IMR-90 (cell line): ENCODE measurements at regions not wholly inside any gene's neighbourhood (a gene's known extent, or its start where the extent isn't known, plus 50 kb on each side); places are given as distances from the start of the nearest gene placed in this dataset.

Experiments
- ATAC-seq: fragments of 200-7000 bp; cut with Tn5 transposase; 2 replicates; pipeline ENCODE4 v1.9.1; 2020; ENCODE audit warnings: low read depth, mild to moderate bottlenecking, moderate library complexity
- BruUV-seq: library from RNA; stranded (reverse); fragments of 400-500 nt; replicated peaks from 2 replicates; lab custom pipeline; 2021; lab: Mats Ljungman, UMichigan
- CTCF ChIA-PET: fragments of 300-600 bp; formaldehyde crosslinking; extraction: SDS; loops from one replicate; lab custom pipeline; 2021; ENCODE audit warnings: antibody characterized with exemption; lab: Yijun Ruan, JAX
- POLR2A ChIA-PET: fragments of 300-600 bp; sonication (Branson Sonifier 250); formaldehyde crosslinking; loops from one replicate; lab custom pipeline; 2022; ENCODE audit warnings: antibody characterized with exemption; ENCODE audit not compliant: unreplicated experiment; lab: Charles Lee
- DNase-seq: peaks from one replicate; pipeline ENCODE4 v3.0.0; 2013
- H2AFZ ChIP-seq: replicated peaks from 2 replicates; pipeline ENCODE3; 2013; ENCODE audit warnings: low read length, mild to moderate bottlenecking; ENCODE audit not compliant: poor library complexity
- H2AK5ac ChIP-seq: 2 replicates; pipeline ENCODE4 v1.6.1; 2013; ENCODE audit warnings: low read depth, low read length, inconsistent platforms
- H2AK9ac ChIP-seq: replicated peaks from 2 replicates; pipeline ENCODE3; 2013; ENCODE audit warnings: mild to moderate bottlenecking, low read depth, low read length, moderate library complexity; ENCODE audit not compliant: poor library complexity
- H2BK120ac ChIP-seq: 2 replicates; pipeline ENCODE4 v1.6.1; 2013; ENCODE audit warnings: low read depth, low read length, inconsistent platforms
- H2BK15ac ChIP-seq: 3 replicates; pipeline ENCODE4 v1.6.1; 2013; ENCODE audit warnings: low read depth, low read length, inconsistent platforms
- H2BK20ac ChIP-seq: 2 replicates; pipeline ENCODE4 v1.6.1; 2013; ENCODE audit warnings: low read depth, mild to moderate bottlenecking, inconsistent platforms, low read length, moderate library complexity
- H2BK5ac ChIP-seq: 2 replicates; pipeline ENCODE4 v1.6.1; 2013; ENCODE audit warnings: mild to moderate bottlenecking, low read depth, low read length, inconsistent platforms; ENCODE audit not compliant: poor library complexity, severe bottlenecking
- H3K14ac ChIP-seq: replicated peaks from 2 replicates; pipeline ENCODE4 v1.6.1; 2013; ENCODE audit warnings: low read depth, low read length, inconsistent platforms
- H3K18ac ChIP-seq: 2 replicates; pipeline ENCODE4 v1.6.1; 2013; ENCODE audit warnings: low read depth, low read length, control low read depth
- H3K23ac ChIP-seq: 2 replicates; pipeline ENCODE4 v1.6.1; 2013; ENCODE audit warnings: low read depth, low read length, inconsistent platforms
- H3K27ac ChIP-seq: 2 replicates; pipeline ENCODE4 v1.5.1; 2013; ENCODE audit warnings: mild to moderate bottlenecking, control low read depth, low read length; ENCODE audit not compliant: insufficient read depth
- H3K27me3 ChIP-seq: 2 replicates; pipeline ENCODE4 v1.6.1; 2013; ENCODE audit warnings: low read length; ENCODE audit not compliant: control insufficient read depth, insufficient read depth
- H3K36me3 ChIP-seq: 2 replicates; pipeline ENCODE4 v1.6.1; 2013; ENCODE audit warnings: low read length, mixed read lengths; ENCODE audit not compliant: control insufficient read depth, insufficient read depth
- H3K4ac ChIP-seq: 2 replicates; pipeline ENCODE4 v1.6.1; 2013; ENCODE audit warnings: low read depth, low read length, inconsistent platforms
- H3K4me1 ChIP-seq: 2 replicates; pipeline ENCODE4 v1.6.1; 2013; ENCODE audit warnings: low read length, mixed read lengths; ENCODE audit not compliant: control insufficient read depth, insufficient read depth
- H3K4me2 ChIP-seq: 2 replicates; pipeline ENCODE4 v1.6.1; 2013; ENCODE audit warnings: low read depth, mild to moderate bottlenecking, control low read depth, low read length, moderate library complexity
- H3K4me3 ChIP-seq: 2 replicates; pipeline ENCODE4 v1.5.1; 2013; ENCODE audit warnings: low read depth, mild to moderate bottlenecking, control low read depth, low read length, moderate library complexity; ENCODE audit not compliant: insufficient read depth
- H3K56ac ChIP-seq: 2 replicates; pipeline ENCODE4 v1.6.1; 2013; ENCODE audit warnings: low read length, inconsistent platforms; ENCODE audit not compliant: insufficient read depth; ENCODE audit errors: extremely low read depth
- H3K79me1 ChIP-seq, 2 experiments: 2 replicates each; pipeline ENCODE4 v1.6.1; 2013; ENCODE audit warnings: low read length in 2 of 2, inconsistent platforms in 1 of 2, low read depth in 1 of 2
- H3K9ac ChIP-seq: 2 replicates; pipeline ENCODE4 v1.6.1; 2013; ENCODE audit warnings: low read depth, low read length, control low read depth
- H3K9me1 ChIP-seq: 2 replicates; pipeline ENCODE4 v1.6.1; 2013; ENCODE audit warnings: low read length, inconsistent platforms; ENCODE audit not compliant: insufficient read depth
- H3K9me3 ChIP-seq: 2 replicates; pipeline ENCODE4 v1.6.1; 2013; ENCODE audit warnings: low read length; ENCODE audit not compliant: control insufficient read depth, insufficient read depth
- H4K20me1 ChIP-seq: 2 replicates; pipeline ENCODE4 v1.6.1; 2013; ENCODE audit warnings: low read length, inconsistent platforms; ENCODE audit not compliant: insufficient read depth
- H4K5ac ChIP-seq: 2 replicates; pipeline ENCODE4 v1.6.1; 2013; ENCODE audit warnings: mild to moderate bottlenecking, low read depth, low read length, control low read depth
- H4K8ac ChIP-seq, 2 experiments: 2 replicates each; pipeline ENCODE4 v1.6.1; 2013; ENCODE audit warnings: low read depth in 2 of 2, low read length in 2 of 2, control low read depth in 1 of 2, inconsistent platforms in 1 of 2
- H4K91ac ChIP-seq: 2 replicates; pipeline ENCODE4 v1.6.1; 2013; ENCODE audit warnings: low read depth, low read length, inconsistent platforms; ENCODE audit not compliant: insufficient read depth
- BHLHE40 ChIP-seq: fragments of 150-350 bp; IDR thresholded peaks from 2 replicates; pipeline ENCODE4 v1.6.1; 2016; ENCODE audit warnings: mild to moderate bottlenecking, low read depth, low read length
- CEBPB ChIP-seq: IDR thresholded peaks from 2 replicates; pipeline ENCODE4 v1.6.1; 2012; ENCODE audit warnings: low read depth, low read length, improper control_type of control experiment
- CHD1 ChIP-seq: IDR thresholded peaks from 2 replicates; pipeline ENCODE4 v1.6.1; 2012; ENCODE audit warnings: low read depth, low read length, improper control_type of control experiment
- ELK1 ChIP-seq: fragments of 150-350 bp; IDR thresholded peaks from 2 replicates; pipeline ENCODE4 v1.6.1; 2016; ENCODE audit warnings: low read depth, mild to moderate bottlenecking, low read length, moderate library complexity, borderline replicate concordance
- FOS ChIP-seq: fragments of 150-350 bp; IDR thresholded peaks from 2 replicates; pipeline ENCODE4 v1.6.1; 2016; ENCODE audit warnings: low read depth, low read length
- MAFK ChIP-seq: IDR thresholded peaks from 2 replicates; pipeline ENCODE4 v1.6.1; 2012; ENCODE audit warnings: low read depth, low read length, improper control_type of control experiment
- MAZ ChIP-seq: IDR thresholded peaks from 2 replicates; pipeline ENCODE4 v1.6.1; 2012; ENCODE audit warnings: low read depth, mild to moderate bottlenecking, low read length, improper control_type of control experiment, moderate library complexity, borderline replicate concordance
- MXI1 ChIP-seq: IDR thresholded peaks from 2 replicates; pipeline ENCODE4 v1.6.1; 2012; ENCODE audit warnings: low read depth, mild to moderate bottlenecking, low read length, moderate library complexity, borderline replicate concordance
- NFE2L2 ChIP-seq: fragments of 150-350 bp; IDR thresholded peaks from 2 replicates; pipeline ENCODE4 v1.6.1; 2016; ENCODE audit warnings: low read depth, mild to moderate bottlenecking, low read length
- POLR2A ChIP-seq: IDR thresholded peaks from 2 replicates; pipeline ENCODE4 v1.6.1; 2012; ENCODE audit warnings: mild to moderate bottlenecking, low read depth, low read length
- RAD21 ChIP-seq: IDR thresholded peaks from 2 replicates; pipeline ENCODE4 v1.6.1; 2012; ENCODE audit warnings: low read length, improper control_type of control experiment
- RCOR1 ChIP-seq: IDR thresholded peaks from 2 replicates; pipeline ENCODE4 v1.6.1; 2012; ENCODE audit warnings: mild to moderate bottlenecking, low read length, improper control_type of control experiment; ENCODE audit not compliant: insufficient replicate concordance
- RFX5 ChIP-seq: IDR thresholded peaks from 2 replicates; pipeline ENCODE4 v1.8.0; 2012; ENCODE audit warnings: low read depth, mild to moderate bottlenecking, low read length, moderate library complexity
- SMC3 ChIP-seq: fragments of 150-350 bp; IDR thresholded peaks from 2 replicates; pipeline ENCODE4 v1.6.1; 2016; ENCODE audit warnings: low read depth, mild to moderate bottlenecking, antibody characterized with exemption, low read length, moderate library complexity
- WGBS, 2 experiments: methylation state at CpG; one replicate each; pipeline versions ENCODE4 v1.1.5 to v1.1.7; 2013; ENCODE audit warnings: missing lambda C conversion rate in 2 of 2; ENCODE audit not compliant: insufficient read length in 1 of 2; ENCODE audit errors: extremely low coverage in 2 of 2; 5-methylcytosine and 5-hydroxymethylcytosine counted together
- dilution Hi-C: fragments of 300-500 bp; cut with HindIII; formaldehyde crosslinking; loops from one replicate; pipeline ENCODE4 v1.14.3; 2018; ENCODE audit warnings: low sequenced_read_pairs; ENCODE audit not compliant: unreplicated experiment
- in situ Hi-C: fragments of 300-500 bp; cut with MboI; formaldehyde crosslinking; loops from 3 replicates; pipeline ENCODE4 v1.14.3; 2019; ENCODE audit warnings: low sequenced_read_pairs, inconsistent platforms, mixed read lengths
- intact Hi-C: fragments of 100-400 bp; cut with micrococcal nuclease; formaldehyde crosslinking; loops from 2 replicates; pipeline ENCODE4 v1.10.0; 2022
- TF ChIP-seq, protein P1 (sequence below): fragments of 150-350 bp; IDR thresholded peaks from 2 replicates; pipeline ENCODE4 v1.6.1; 2017; ENCODE audit warnings: mild to moderate bottlenecking, antibody characterized with exemption, low read length, low read depth
- TF ChIP-seq, protein P2 (sequence below): conservative IDR thresholded peaks from 2 replicates; pipeline ENCODE4 v1.5.1; 2012; ENCODE audit warnings: mild to moderate bottlenecking, low read depth, low read length, improper control_type of control experiment

- H3K4me2 ChIP-seq, result no peak overlapping the region
- H4K20me1 ChIP-seq, result no peaks in the 10 kb centered on the region
- H2BK15ac ChIP-seq, result no peak overlapping the region
- intact Hi-C loops (loop anchor here (10.0 kb wide), 1 partner anchor 131 kb away; no protein-coding TSS in a partner anchor), dilution Hi-C loops (no loop called here), in situ Hi-C loops (no loop called here)
- no peak overlapping the region for H2AK5ac ChIP-seq
- H2AFZ ChIP-seq, result no peak overlapping the region
- no peak for ATAC-seq
- CTCF ChIA-PET, result no interaction called here
- no peak for TF ChIP-seq RCOR1
- TF ChIP-seq, protein P1, sequence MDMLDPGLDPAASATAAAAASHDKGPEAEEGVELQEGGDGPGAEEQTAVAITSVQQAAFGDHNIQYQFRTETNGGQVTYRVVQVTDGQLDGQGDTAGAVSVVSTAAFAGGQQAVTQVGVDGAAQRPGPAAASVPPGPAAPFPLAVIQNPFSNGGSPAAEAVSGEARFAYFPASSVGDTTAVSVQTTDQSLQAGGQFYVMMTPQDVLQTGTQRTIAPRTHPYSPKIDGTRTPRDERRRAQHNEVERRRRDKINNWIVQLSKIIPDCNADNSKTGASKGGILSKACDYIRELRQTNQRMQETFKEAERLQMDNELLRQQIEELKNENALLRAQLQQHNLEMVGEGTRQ, result no peak
- no peak for TF ChIP-seq CEBPB
- no peak for TF ChIP-seq MAZ
- TF ChIP-seq NFE2L2, result no peak
- TF ChIP-seq SMC3, result no peak
- TF ChIP-seq MAFK, result no peak
- TF ChIP-seq POLR2A, result no peak
- no peak for TF ChIP-seq MXI1
- TF ChIP-seq RAD21, result no peak
- TF ChIP-seq BHLHE40, result no peak
- TF ChIP-seq, protein P2, sequence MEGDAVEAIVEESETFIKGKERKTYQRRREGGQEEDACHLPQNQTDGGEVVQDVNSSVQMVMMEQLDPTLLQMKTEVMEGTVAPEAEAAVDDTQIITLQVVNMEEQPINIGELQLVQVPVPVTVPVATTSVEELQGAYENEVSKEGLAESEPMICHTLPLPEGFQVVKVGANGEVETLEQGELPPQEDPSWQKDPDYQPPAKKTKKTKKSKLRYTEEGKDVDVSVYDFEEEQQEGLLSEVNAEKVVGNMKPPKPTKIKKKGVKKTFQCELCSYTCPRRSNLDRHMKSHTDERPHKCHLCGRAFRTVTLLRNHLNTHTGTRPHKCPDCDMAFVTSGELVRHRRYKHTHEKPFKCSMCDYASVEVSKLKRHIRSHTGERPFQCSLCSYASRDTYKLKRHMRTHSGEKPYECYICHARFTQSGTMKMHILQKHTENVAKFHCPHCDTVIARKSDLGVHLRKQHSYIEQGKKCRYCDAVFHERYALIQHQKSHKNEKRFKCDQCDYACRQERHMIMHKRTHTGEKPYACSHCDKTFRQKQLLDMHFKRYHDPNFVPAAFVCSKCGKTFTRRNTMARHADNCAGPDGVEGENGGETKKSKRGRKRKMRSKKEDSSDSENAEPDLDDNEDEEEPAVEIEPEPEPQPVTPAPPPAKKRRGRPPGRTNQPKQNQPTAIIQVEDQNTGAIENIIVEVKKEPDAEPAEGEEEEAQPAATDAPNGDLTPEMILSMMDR, result no peak
- no peak for TF ChIP-seq FOS
- no peak for TF ChIP-seq CHD1
- TF ChIP-seq RFX5, result no peak
- no peak for TF ChIP-seq ELK1
- no peak overlapping the region for H2AK9ac ChIP-seq
- H3K9me3 ChIP-seq, result no peaks in the 10 kb centered on the region
- no peaks in the 10 kb centered on the region for H3K9me1 ChIP-seq
- H3K56ac ChIP-seq, result no peak overlapping the region
- H3K4me1 ChIP-seq, result peaks cover 3% of the 10 kb centered on the region; the same call in 1 of the 2 replicates
- H3K4me3 ChIP-seq, result no peak overlapping the region
- no peak overlapping the region for H3K9ac ChIP-seq
- H3K79me1 ChIP-seq, result no peaks in the 10 kb centered on the region
- H3K18ac ChIP-seq, result no peak overlapping the region
- no peak overlapping the region for H2BK120ac ChIP-seq
- H2BK20ac ChIP-seq, result no peak overlapping the region
- POLR2A ChIA-PET, result no interaction called here
- H3K27ac ChIP-seq, result no peak overlapping the region
- H3K4ac ChIP-seq, result no peak overlapping the region
- no peak for DNase-seq
- no TSS peak for BruUV-seq
- WGBS, 2 experiments, result no CpG with 5 or more reads among the region's 6 CpGs
- no peak overlapping the region for H3K14ac ChIP-seq
- no peak overlapping the region for H4K8ac ChIP-seq
- no peaks in the 10 kb centered on the region for H3K36me3 ChIP-seq
- H4K91ac ChIP-seq, result no peak overlapping the region
- no peak overlapping the region for H4K5ac ChIP-seq
- no peak overlapping the region for H3K23ac ChIP-seq
- H2BK5ac ChIP-seq, result no peak overlapping the region
- no peaks in the 10 kb centered on the region for H3K27me3 ChIP-seq
Measured at GRCh38 chr14:34363733-34364134, 98.3 kb downstream of the SPTSSA start.
